A673 (cell line): ENCODE measurements at regions not wholly inside any gene's neighbourhood (a gene's known extent, or its start where the extent isn't known, plus 50 kb on each side); places are given as distances from the start of the nearest gene placed in this dataset.
"Not testable (repeated sequence)": the region's sequence is repeated elsewhere in the genome, so short reads cannot be mapped to it uniquely, and the experiment has no call there.

Source experiments
- EZH2 ChIP-seq: fragments of 200-600 bp; sonication (generic); IDR thresholded peaks from 2 replicates; pipeline ENCODE4 v1.6.1; 2017; ENCODE audit warnings: borderline replicate concordance, low read depth, mild to moderate bottlenecking, mixed read lengths, antibody characterized with exemption, low read length; ENCODE audit not compliant: poor library complexity, severe bottlenecking
- TF ChIP-seq, protein P1 (sequence below): fragments of 300-800, 200-600 bp; sonication (generic); conservative IDR thresholded peaks from 2 replicates; pipeline ENCODE4 v1.5.1; 2017; ENCODE audit warnings: low read depth, mild to moderate bottlenecking, antibody characterized with exemption, low read length, moderate library complexity, mixed read lengths

DNA sequence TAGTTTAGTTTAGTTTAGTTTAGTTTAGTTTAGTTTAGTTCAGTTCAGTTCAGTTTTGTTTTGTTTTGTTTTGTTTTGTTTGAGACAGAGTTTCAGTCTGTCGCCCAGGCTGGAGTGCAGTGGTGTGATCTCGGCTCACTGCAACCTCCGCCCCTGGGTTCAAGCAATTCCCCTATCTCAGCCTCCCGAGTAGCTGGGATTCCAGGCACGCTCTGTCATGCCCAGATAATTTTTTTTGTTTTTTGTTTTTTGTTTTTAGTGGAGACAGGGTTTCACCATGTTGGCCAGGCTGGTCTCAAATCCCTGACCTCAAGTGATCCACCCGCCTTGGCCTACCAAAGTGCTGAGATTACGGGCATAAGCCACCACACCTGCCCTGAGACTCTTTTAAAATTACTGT is 120.0 kb downstream of the LHX2 start:
- TF ChIP-seq, protein P1, sequence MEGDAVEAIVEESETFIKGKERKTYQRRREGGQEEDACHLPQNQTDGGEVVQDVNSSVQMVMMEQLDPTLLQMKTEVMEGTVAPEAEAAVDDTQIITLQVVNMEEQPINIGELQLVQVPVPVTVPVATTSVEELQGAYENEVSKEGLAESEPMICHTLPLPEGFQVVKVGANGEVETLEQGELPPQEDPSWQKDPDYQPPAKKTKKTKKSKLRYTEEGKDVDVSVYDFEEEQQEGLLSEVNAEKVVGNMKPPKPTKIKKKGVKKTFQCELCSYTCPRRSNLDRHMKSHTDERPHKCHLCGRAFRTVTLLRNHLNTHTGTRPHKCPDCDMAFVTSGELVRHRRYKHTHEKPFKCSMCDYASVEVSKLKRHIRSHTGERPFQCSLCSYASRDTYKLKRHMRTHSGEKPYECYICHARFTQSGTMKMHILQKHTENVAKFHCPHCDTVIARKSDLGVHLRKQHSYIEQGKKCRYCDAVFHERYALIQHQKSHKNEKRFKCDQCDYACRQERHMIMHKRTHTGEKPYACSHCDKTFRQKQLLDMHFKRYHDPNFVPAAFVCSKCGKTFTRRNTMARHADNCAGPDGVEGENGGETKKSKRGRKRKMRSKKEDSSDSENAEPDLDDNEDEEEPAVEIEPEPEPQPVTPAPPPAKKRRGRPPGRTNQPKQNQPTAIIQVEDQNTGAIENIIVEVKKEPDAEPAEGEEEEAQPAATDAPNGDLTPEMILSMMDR, result not testable (repeated sequence)
- not testable (repeated sequence) for TF ChIP-seq EZH2
